WTC11 (cell line): ENCODE measurements at regions not wholly inside any gene's neighbourhood (a gene's known extent, or its start where the extent isn't known, plus 50 kb on each side); places are given as distances from the start of the nearest gene placed in this dataset.
"Not testable (repeated sequence)": the region's sequence is repeated elsewhere in the genome, so short reads cannot be mapped to it uniquely, and the experiment has no call there.

ENCODE experiments used
- ATAC-seq: fragments of 200-7000 bp; cut with Tn5 transposase; 2 replicates; pipeline ENCODE4 v1.10.0; 2021; ENCODE audit warnings: mild to moderate bottlenecking, moderate library complexity
- CTCF ChIA-PET: fragments of 300-600 bp; sonication (Branson Sonifier 250); formaldehyde crosslinking; loops from one replicate; lab custom pipeline; 2021; ENCODE audit warnings: antibody characterized with exemption; lab: Charles Lee
- POLR2A ChIA-PET: fragments of 350-600 bp; sonication (Branson Sonifier 250); formaldehyde crosslinking; loops from one replicate; lab custom pipeline; 2021; ENCODE audit warnings: antibody characterized with exemption; lab: Charles Lee
- DNase-seq: peaks from one replicate; pipeline ENCODE4 v3.0.0; 2021; ENCODE audit warnings: low spot score
- H3K27ac Mint-ChIP-seq: 2 replicates; pipeline ENCODE4 v1.8.0; 2021; ENCODE audit warnings: mixed read lengths
- H3K27me3 Mint-ChIP-seq: 2 replicates; pipeline ENCODE4 v1.8.0; 2021; ENCODE audit warnings: low read depth, mild to moderate bottlenecking, moderate library complexity, mixed read lengths
- H3K36me3 Mint-ChIP-seq: 2 replicates; pipeline ENCODE4 v1.8.0; 2021; ENCODE audit warnings: mixed read lengths
- H3K4me1 Mint-ChIP-seq: 2 replicates; pipeline ENCODE4 v1.8.0; 2022; ENCODE audit warnings: mixed read lengths
- H3K4me3 Mint-ChIP-seq: 2 replicates; pipeline ENCODE4 v1.8.0; 2021; ENCODE audit warnings: mild to moderate bottlenecking, moderate library complexity, mixed read lengths
- H3K9me3 Mint-ChIP-seq: 2 replicates; pipeline ENCODE4 v1.8.0; 2021; ENCODE audit warnings: mixed read lengths
- ETV6 ChIP-seq: sonication (generic); formaldehyde crosslinking; IDR thresholded peaks from 2 replicates; pipeline ENCODE4 v1.8.1; 2022; ENCODE audit warnings: mild to moderate bottlenecking, missing genetic modification reagents
- FOXP1 ChIP-seq: sonication (generic); formaldehyde crosslinking; IDR thresholded peaks from 2 replicates; pipeline ENCODE4 v1.8.0; 2022; ENCODE audit warnings: missing genetic modification reagents, mild to moderate bottlenecking, moderate library complexity, borderline replicate concordance
- GABPB1 ChIP-seq: sonication (generic); formaldehyde crosslinking; IDR thresholded peaks from 2 replicates; pipeline ENCODE4 v1.8.1; 2023; ENCODE audit warnings: mild to moderate bottlenecking, missing genetic modification reagents
- HMGA2 ChIP-seq: fragments of 250-450 bp; sonication (Bioruptor Pico); IDR thresholded peaks from 2 replicates; pipeline ENCODE4 v1.4.0; 2021; ENCODE audit warnings: mild to moderate bottlenecking, moderate library complexity
- IRF2 ChIP-seq: sonication (generic); formaldehyde crosslinking; IDR thresholded peaks from 2 replicates; pipeline ENCODE4 v1.8.0; 2022; ENCODE audit warnings: low read depth, missing genetic modification reagents, borderline replicate concordance
- MAX ChIP-seq: sonication (generic); formaldehyde crosslinking; IDR thresholded peaks from 2 replicates; pipeline ENCODE4 v1.8.0; 2022; ENCODE audit warnings: mild to moderate bottlenecking, missing genetic modification reagents
- MXD4 ChIP-seq: fragments of 250-450 bp; sonication (Bioruptor Pico); IDR thresholded peaks from 2 replicates; pipeline ENCODE4 v1.8.0; 2021; ENCODE audit warnings: mild to moderate bottlenecking, moderate library complexity, borderline replicate concordance
- NR1H2 ChIP-seq: sonication (generic); formaldehyde crosslinking; IDR thresholded peaks from 2 replicates; pipeline ENCODE4 v1.9.0; 2021; ENCODE audit warnings: mild to moderate bottlenecking, moderate library complexity, missing genetic modification reagents
- NR3C1 ChIP-seq: sonication (generic); formaldehyde crosslinking; conservative IDR thresholded peaks from 2 replicates; pipeline ENCODE4 v1.8.1; 2023; ENCODE audit warnings: low read depth, mild to moderate bottlenecking, missing genetic modification reagents
- PREB ChIP-seq: sonication (generic); formaldehyde crosslinking; IDR thresholded peaks from 2 replicates; pipeline ENCODE4 v1.8.1; 2022; ENCODE audit warnings: mild to moderate bottlenecking, missing genetic modification reagents, moderate library complexity, borderline replicate concordance
- RELA ChIP-seq: sonication (generic); formaldehyde crosslinking; IDR thresholded peaks from 2 replicates; pipeline ENCODE4 v1.8.1; 2022; ENCODE audit warnings: missing genetic modification reagents, mild to moderate bottlenecking, borderline replicate concordance
- SMAD3 ChIP-seq: sonication (generic); formaldehyde crosslinking; IDR thresholded peaks from 2 replicates; pipeline ENCODE4 v1.8.0; 2022; ENCODE audit warnings: missing genetic modification reagents, mild to moderate bottlenecking, borderline replicate concordance
- SOX15 ChIP-seq: fragments of 250-450 bp; sonication (Bioruptor Pico); IDR thresholded peaks from 2 replicates; pipeline ENCODE4 v1.9.0; 2021; ENCODE audit warnings: mild to moderate bottlenecking
- TEAD1 ChIP-seq: sonication (generic); formaldehyde crosslinking; IDR thresholded peaks from 2 replicates; pipeline ENCODE4 v1.8.0; 2022; ENCODE audit warnings: mild to moderate bottlenecking, missing genetic modification reagents
- TP53 ChIP-seq: sonication (generic); formaldehyde crosslinking; IDR thresholded peaks from 2 replicates; pipeline ENCODE4 v1.8.1; 2023; ENCODE audit warnings: mild to moderate bottlenecking, missing genetic modification reagents
- ZNF512 ChIP-seq: sonication (generic); formaldehyde crosslinking; IDR thresholded peaks from 2 replicates; pipeline ENCODE4 v1.8.1; 2022; ENCODE audit warnings: missing genetic modification reagents, borderline replicate concordance

DNA sequence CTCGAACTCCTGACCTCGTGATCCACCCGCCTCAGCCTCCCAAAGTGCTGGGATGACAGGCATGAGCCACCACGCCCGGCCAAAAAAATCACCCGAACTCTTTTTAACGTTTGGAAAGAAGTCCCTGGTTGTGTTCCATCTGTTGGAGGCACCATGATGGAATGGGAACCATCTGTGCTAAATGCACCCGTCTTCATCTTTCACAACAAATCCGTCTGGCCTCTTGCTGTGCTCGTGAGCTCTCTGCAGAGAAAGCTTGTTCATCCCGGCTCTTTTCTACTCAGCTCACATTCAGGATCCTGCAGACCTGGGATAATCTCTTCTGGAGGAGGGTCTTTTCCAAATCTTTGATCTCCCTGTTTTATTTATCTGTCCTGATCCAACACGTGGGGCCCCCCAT, 188.8 kb downstream of the CRLF2 start (continued):
- TF ChIP-seq FOXP1 (CRISPR knock-in tag) (no peak), MAX (no peak), ETV6 (CRISPR knock-in tag) (no peak), SMAD3 (CRISPR knock-in tag) (no peak), RELA (CRISPR knock-in tag) (no peak)

GRCh38 chrX:1021314-1021993, 191.0 kb downstream of the CRLF2 start:
- H3K9me3 Mint-ChIP-seq, H3K4me1 Mint-ChIP-seq, H3K27ac Mint-ChIP-seq, POLR2A ChIA-PET, H3K36me3 Mint-ChIP-seq, CTCF ChIA-PET, H3K27me3 Mint-ChIP-seq, DNase-seq, H3K4me3 Mint-ChIP-seq, ATAC-seq: not testable (repeated sequence)

GRCh38 chrX:1020634-1021166, 191.7 kb downstream of the CRLF2 start:
- no peaks in the 10 kb centered on the region for H3K9me3 Mint-ChIP-seq

GRCh38 chrX:1016926-1017325, 195.5 kb downstream of the CRLF2 start:
- ATAC-seq, H3K27me3 Mint-ChIP-seq, DNase-seq, H3K36me3 Mint-ChIP-seq, H3K27ac Mint-ChIP-seq, POLR2A ChIA-PET, H3K4me3 Mint-ChIP-seq, H3K9me3 Mint-ChIP-seq, H3K4me1 Mint-ChIP-seq, CTCF ChIA-PET: not testable (repeated sequence)

More at GRCh38 chrX:1020634-1021166, 191.7 kb downstream of the CRLF2 start:
- CTCF ChIA-PET, result no interaction called here
- H3K4me3 Mint-ChIP-seq, result no peak overlapping the region
- H3K27ac Mint-ChIP-seq, result no peak overlapping the region
- POLR2A ChIA-PET, result no interaction called here
- no peak for TF ChIP-seq NR3C1 (CRISPR knock-in tag)
- no peak for TF ChIP-seq TEAD1 (CRISPR knock-in tag)
- TF ChIP-seq NR1H2 (CRISPR knock-in tag), result no peak
- no peak for TF ChIP-seq HMGA2
- TF ChIP-seq SOX15 (CRISPR knock-in tag), result no peak
- no peak for TF ChIP-seq PREB (CRISPR knock-in tag)
- no peak for TF ChIP-seq FOXP1 (CRISPR knock-in tag)
- no peak for TF ChIP-seq TP53 (CRISPR knock-in tag)
- no peak for TF ChIP-seq GABPB1 (CRISPR knock-in tag)
- no peak for TF ChIP-seq MXD4 (CRISPR knock-in tag)
- no peak for TF ChIP-seq ZNF512 (CRISPR knock-in tag)
- TF ChIP-seq IRF2 (CRISPR knock-in tag), result no peak
- no peaks in the 10 kb centered on the region for H3K27me3 Mint-ChIP-seq
- DNase-seq, result no peak
- 0 out of 2 replicates have a peak, but pooled peaks cover 2% of the 10 kb centered on the region for H3K4me1 Mint-ChIP-seq
- H3K36me3 Mint-ChIP-seq, result no peaks in the 10 kb centered on the region
- ATAC-seq, result no peak

DNA sequence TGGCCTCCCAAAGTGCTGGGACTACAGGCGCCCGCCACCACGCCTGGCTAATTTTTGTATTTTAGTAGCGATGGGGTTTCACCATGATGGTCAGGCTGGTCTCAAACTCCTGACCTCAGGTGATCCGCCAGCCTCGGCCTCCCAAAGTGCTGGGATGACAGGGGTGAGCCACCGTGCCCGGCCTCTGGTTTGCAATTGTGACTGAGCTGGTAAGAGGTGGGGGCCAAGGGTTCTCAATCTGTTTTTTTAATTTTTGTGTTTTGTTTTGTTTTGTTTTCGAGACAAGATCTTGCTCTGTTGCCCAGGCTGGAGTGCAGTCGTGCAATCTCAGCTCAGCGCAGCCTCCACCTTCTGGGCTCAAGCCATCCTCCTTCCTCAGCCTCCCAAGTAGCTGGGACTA, 196.2 kb downstream of the CRLF2 start:
- H3K36me3 Mint-ChIP-seq, CTCF ChIA-PET, H3K9me3 Mint-ChIP-seq, ATAC-seq, H3K4me3 Mint-ChIP-seq, DNase-seq, H3K27ac Mint-ChIP-seq, POLR2A ChIA-PET, H3K4me1 Mint-ChIP-seq, H3K27me3 Mint-ChIP-seq: not testable (repeated sequence)
